Liver (tissue), 3 donors: ENCODE measurements at regions not wholly inside any gene's neighbourhood (a gene's known extent, or its start where the extent isn't known, plus 50 kb on each side); places are given as distances from the start of the nearest gene placed in this dataset.

ENCODE experiments used
- EGR1 ChIP-seq, 2 donors: IDR thresholded peaks; 2 replicates each; pipeline ENCODE4 v1.6.1; 2016 to 2018; ENCODE audit warnings: antibody characterized with exemption in 2 of 2, low read depth in 2 of 2
- TF ChIP-seq, protein P1 (sequence below): fragments of 150-350 bp; IDR thresholded peaks from 2 replicates; pipeline ENCODE4 v1.5.1; 2017; ENCODE audit warnings: improper control_type of control experiment, low read depth, low read length; ENCODE audit not compliant: missing input control
- donor health status: healthy.
- donor health status: healthy.

- TF ChIP-seq, protein P1, sequence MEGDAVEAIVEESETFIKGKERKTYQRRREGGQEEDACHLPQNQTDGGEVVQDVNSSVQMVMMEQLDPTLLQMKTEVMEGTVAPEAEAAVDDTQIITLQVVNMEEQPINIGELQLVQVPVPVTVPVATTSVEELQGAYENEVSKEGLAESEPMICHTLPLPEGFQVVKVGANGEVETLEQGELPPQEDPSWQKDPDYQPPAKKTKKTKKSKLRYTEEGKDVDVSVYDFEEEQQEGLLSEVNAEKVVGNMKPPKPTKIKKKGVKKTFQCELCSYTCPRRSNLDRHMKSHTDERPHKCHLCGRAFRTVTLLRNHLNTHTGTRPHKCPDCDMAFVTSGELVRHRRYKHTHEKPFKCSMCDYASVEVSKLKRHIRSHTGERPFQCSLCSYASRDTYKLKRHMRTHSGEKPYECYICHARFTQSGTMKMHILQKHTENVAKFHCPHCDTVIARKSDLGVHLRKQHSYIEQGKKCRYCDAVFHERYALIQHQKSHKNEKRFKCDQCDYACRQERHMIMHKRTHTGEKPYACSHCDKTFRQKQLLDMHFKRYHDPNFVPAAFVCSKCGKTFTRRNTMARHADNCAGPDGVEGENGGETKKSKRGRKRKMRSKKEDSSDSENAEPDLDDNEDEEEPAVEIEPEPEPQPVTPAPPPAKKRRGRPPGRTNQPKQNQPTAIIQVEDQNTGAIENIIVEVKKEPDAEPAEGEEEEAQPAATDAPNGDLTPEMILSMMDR: no peak
- no peak for TF ChIP-seq EGR1 (IDR thresholded peaks at IDR 0.05; ENCODE audit: low read depth in 2 of 2)
Measured at GRCh38 chr3:6018456-6018855, 830.9 kb downstream of the EDEM1 start.
